OCI-LY7 (cell line): ENCODE measurements at regions not wholly inside any gene's neighbourhood (a gene's known extent, or its start where the extent isn't known, plus 50 kb on each side); places are given as distances from the start of the nearest gene placed in this dataset.

Experiments used
- CTCF ChIP-seq: fragments of 200-600 bp; sonication (generic); conservative IDR thresholded peaks from 2 replicates; pipeline ENCODE4 v1.5.1; 2014; ENCODE audit warnings: mild to moderate bottlenecking, antibody characterized with exemption, low read length, moderate library complexity, mixed read lengths
- EZH2phosphoT487 ChIP-seq: fragments of 200-600 bp; sonication (generic); IDR thresholded peaks from 2 replicates; pipeline ENCODE4 v1.6.1; 2018; ENCODE audit warnings: low read depth, borderline replicate concordance, mild to moderate bottlenecking, mixed run types, antibody characterized with exemption, low read length, moderate library complexity, mixed read lengths

GRCh38 chr4:8699063-8699385, 106.5 kb downstream of the CPZ start:
- no peak for TF ChIP-seq CTCF
- TF ChIP-seq EZH2phosphoT487 = no peak
